CD4-positive, alpha-beta T cell treated with Interleukin-15 for 1 hour (primary cell): ENCODE measurements at regions not wholly inside any gene's neighbourhood (a gene's known extent, or its start where the extent isn't known, plus 50 kb on each side); places are given as distances from the start of the nearest gene placed in this dataset.

ENCODE experiments used
- DNase-seq: peaks from one replicate; pipeline ENCODE4 v3.0.0-alpha.2; 2020

DNA sequence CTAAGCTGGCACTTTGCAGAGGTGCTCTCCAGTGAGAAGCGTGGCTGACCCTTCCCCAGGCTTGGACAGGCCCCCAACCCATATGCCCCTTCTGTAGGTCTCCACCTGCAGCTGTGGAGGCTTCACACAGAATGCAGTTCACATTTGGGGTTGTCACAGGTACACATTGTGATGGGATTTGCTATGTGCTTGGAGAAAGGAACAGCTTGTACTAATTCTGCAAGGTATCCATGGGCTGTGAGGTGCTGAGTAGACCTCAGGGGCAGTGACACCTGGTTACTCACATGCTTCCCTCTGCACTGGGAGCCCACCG, 188.9 kb downstream of the CXCL12 start:
- no peak for DNase-seq

- no peak for DNase-seq
These were observed 189.5 kb downstream of the CXCL12 start for GRCh38 chr10:44195112-44196007.

GRCh38 chr10:44194435-44194834, 190.5 kb downstream of the CXCL12 start:
- DNase-seq, result no peak

DNA sequence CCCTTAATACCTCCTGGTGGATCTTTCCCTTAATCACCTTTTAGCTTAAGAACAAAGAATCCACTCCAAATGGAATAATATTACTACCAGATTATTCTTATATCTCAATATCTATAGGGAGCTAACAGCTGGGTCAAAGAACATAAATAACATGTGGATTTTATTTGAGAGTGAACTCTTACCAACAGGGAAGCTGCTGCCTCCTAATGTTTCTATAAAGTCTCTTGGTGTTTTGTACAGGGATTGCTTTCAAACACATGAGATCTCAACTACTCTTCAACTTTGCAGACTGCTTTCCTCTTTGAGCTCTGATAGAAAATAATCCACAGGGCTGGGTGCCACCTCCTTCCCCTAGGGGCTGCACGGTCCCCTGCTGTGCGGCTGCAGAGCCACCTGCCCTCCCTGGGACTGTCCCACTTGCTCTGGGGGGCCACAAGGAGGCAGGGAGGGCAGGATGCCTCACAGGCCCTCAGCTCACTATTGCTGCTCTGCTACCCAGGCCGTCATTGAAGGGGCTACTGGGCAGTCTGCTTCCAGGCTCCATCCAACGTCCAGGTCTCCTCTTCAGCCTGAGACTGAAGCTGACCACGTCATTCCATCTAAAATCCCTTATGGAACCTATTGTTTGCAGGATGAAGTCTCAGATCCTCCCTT, 191.2 kb downstream of the CXCL12 start:
- no peak for DNase-seq

DNA sequence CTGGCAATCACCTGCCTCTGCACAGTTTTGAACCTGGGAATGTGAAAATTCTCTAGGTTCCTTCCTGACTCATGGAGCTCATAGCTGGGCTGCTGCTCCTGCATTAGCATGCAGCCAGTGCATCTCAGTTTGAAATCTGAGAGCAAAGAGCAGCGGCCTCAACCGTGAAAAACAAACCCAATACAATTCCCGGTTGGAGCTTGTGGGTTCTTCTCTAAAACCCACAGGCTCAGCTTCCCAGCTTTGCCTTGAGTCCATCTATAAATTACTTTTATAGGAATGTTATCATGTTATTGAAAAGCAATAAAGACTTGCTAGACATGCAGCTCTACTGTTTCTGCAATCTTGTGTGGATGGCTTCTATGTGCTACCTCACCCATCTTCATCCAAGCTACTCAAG, 191.7 kb downstream of the CXCL12 start:
- DNase-seq, result no peak

DNA sequence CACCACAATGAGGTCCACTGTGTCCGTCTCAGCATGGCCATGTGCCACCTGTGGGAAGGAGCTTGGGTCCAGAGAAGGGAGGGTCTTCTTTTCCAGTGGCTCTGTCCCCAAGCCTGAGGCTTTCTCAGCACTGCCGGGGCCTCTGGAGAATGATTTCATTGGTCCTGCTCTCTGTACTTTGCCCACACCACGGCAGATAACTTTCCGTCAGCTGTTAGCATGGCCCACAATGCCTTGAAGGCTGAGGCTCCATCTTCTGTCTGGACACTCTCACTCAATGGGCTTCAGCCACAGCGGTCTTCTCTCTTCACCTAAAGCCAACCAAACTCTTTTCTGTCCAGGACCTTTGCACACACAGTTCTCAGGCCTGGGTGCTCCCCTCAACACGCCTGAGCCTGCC, 192.5 kb downstream of the CXCL12 start:
- no peak for DNase-seq

- no peak for DNase-seq
These were observed 194.4 kb downstream of the CXCL12 start for GRCh38 chr10:44190541-44190940.

DNA sequence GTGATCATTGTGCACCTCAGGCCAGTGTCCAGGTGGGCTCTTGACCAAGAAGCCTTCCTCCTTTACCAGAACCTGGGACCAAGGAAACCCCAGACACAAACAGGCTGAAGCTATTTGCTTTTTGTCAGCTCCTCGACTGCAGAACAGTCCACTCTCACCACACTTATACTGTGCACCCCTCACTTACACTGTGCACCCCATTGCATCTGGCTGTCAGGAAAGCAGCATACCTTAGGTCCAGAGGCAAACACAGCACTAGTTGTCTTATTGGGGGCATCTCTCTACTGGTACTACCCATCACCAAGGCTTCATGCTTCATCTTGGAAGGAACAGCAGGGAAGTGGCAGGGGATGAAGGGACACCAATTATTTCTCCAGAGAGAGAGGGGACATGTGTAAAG, 198.1 kb downstream of the CXCL12 start:
- no peak for DNase-seq

DNA sequence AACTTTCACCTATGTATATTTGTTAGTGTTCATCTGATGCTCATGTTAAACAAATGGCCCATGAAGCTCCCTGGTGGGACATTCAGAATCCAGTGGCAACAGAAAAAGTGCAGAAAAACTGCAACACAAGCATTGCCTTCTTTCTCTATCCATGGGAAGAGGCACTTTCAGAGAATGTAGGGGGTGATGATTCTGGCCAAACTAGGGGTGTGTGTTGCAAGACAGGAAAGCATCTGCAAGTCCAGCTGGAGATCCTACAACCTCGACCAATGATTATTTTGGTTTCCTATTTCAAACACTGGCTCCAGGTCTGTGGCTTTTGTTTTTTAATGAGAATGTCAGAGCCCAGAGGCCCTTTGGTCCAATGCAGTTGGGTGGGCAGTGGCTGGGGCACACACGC, 198.7 kb downstream of the CXCL12 start:
- no peak for DNase-seq

GRCh38 chr10:44185315-44185666, 199.6 kb downstream of the CXCL12 start:
- DNase-seq, result no peak

DNA sequence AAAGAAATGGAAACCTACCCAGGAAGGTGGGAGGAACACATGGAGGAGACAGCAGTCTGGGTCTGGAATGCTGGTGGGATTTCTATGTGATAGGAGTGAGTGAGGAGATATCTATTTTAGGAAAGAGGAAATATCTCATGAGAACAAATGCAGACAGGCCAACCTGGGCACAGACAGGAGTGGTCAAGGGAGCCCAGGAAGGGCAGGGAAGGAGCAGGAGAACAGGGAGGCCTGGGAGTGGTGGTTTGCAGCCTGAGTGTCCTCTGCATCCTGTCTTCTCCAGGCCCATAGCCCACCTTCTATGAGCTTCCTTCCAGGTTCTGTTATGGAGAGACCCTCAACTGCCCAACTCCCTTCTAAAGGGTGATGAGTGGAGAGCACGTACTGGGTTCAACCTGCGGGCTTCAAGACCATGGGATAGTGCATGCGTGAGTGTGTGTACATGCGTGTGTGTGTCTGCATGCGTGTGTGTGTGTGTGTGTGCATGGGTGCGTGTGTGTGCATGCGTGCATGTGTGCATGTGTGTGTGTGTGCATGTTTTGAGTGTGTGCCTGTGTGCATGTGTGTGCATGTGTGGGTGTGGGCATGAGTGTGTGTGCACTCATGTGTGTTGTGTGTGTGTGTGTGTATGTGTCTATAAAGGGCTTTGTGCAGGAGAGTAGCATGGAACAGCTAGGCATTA, 200.1 kb downstream of the CXCL12 start:
- no peak for DNase-seq

GRCh38 chr10:44183667-44184632, 200.9 kb downstream of the CXCL12 start:
- DNase-seq, result no peak

DNA sequence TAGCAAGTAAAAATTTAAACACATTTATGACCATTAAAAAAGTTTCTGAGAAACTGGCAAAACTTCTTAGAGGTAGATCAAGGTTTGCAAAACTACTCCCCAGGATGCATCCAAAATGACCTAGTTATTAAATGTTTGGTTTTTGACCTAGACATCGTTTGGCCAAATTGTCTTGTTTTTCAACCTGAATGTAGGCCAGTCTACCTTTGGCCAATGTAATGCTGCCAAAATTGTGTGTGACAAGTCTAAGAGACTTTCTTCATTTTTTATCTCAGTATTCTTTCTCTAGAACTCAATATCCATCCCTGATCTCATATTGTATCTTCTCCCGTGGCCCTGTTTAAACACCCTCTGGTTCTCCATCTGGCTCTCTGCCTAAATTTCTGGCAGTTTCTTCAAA, 202.0 kb downstream of the CXCL12 start:
- no peak for DNase-seq

- no peak for DNase-seq
These were observed 204.4 kb downstream of the CXCL12 start for GRCh38 chr10:44180321-44181168.

DNA sequence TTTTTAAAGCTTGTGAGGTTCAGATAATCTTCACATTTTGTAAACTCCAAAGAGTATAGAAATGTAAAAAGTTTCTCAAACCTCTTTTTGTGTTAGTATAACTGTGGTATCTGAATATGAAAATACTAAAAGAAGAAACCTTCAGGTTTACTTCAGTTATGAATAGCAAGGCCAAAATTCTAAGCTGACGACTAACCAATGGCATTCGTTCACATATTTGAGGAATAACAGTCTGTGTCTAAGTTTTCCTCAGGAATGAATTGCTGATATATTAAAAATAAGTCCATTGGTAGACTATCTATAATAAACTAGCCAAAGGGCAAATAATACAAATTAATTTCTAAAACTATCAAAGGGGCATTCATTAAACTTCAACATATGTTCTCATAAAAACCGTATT, 206.0 kb downstream of the CXCL12 start:
- DNase-seq, result no peak

DNA sequence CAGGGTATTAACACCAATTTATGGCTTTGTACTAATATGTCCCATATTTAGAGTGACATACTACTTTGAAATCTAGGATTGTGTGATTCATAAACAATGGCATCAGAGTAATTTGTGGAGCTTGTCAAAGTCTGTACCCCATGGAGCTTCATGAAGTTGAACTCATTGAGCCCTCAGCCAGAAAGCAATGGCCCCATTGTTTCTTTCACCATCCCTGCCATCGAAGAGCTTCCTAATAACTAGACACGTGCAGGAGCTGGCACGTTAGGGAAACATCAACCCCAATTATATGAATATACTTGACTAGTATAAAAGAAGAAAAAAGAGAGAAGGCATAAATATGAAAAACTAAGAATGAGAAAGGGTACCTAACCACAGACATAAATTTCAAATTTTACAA, 206.6 kb downstream of the CXCL12 start:
- DNase-seq, result no peak

- no peak for DNase-seq
These were observed 207.3 kb downstream of the CXCL12 start for GRCh38 chr10:44177610-44178009.

- no peak for DNase-seq
These were observed 208.6 kb downstream of the CXCL12 start for GRCh38 chr10:44176311-44176710.

- no peak for DNase-seq
These were observed 211.3 kb downstream of the CXCL12 start for GRCh38 chr10:44173608-44173894.

DNA sequence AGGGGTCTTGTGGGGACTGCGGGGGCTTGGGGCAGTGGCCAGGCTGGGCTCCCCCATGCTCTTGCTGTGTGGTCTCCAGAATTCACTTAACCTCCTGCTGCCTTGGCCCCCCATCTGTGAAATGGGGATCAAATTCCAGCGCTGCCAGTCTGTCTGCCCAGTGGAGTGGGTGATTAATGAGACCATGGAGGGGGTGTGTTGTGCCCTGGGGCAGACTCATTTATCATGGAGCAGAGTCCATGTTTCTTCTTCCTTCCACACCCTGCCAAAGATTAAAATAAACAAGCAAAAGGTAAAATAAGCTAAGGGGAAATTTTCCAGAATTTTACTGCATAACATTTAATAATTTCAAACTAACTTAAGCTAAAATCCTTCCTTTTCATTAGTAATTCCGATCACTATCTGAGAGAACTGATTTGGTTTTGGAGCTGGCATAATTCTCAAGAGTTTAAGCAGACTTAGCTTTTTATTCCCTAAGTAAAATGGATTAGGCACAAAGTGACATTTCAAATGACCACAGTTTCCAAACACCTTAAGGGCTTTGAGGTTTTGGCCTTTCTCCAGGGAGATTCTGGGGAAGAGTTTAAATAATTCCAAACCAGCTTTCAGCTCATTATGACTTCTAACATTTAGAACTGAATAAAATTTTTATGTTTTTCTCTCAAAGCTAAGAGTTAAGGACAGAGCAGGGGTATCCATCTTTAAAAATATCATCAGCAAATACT, 211.9 kb downstream of the CXCL12 start:
- DNase-seq, result no peak

DNA sequence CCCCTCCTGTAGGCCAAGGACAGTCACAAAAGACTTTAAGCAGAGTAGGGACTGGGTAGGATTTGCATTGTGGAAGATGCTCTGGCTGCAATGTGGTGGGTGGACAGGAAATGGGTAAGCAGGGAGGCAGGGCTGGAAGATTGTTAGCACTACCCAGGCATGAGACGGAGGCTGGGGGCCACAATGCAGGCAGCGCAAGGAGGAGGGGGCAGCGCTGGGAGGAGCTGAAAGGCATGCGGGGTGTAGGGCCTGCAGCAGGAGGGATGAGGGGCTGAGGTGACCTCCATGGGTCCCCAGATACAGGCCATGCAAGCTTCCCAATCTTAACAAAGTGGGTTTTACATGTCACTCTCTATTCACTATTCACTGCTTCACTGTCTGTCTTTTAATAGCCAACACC, 213.1 kb downstream of the CXCL12 start:
- DNase-seq, result no peak

DNA sequence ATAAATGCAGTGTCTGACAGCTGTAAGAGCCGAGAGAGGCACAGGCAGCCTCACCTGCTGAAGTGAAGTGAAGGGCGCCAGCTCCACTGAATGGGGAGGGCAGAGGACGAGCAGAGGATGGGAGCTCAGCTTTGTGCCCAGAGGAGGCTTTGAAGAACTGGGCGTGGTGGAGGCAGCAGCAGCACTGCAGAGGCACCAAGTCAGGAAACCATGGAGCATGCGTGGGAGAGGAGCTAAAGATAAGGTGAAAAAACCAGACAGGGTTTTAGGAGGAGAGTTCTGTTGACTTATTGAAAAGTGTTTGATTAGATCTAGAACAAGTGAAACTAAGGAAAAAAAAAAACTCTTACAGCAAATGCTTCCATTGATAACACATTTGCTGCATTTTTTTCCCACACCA, 216.4 kb downstream of the CXCL12 start:
- no peak for DNase-seq
